H9 (cell line): ENCODE measurements at regions not wholly inside any gene's neighbourhood (a gene's known extent, or its start where the extent isn't known, plus 50 kb on each side); places are given as distances from the start of the nearest gene placed in this dataset.

Experiments
- DNase-seq: peaks from one replicate; pipeline ENCODE4 v3.0.0-alpha.2; 2017
- H2AFZ ChIP-seq: one replicate; pipeline ENCODE4 v1.6.1; 2013; ENCODE audit warnings: mild to moderate bottlenecking, low read length, control low read depth, moderate library complexity
- H2AK5ac ChIP-seq: 2 replicates; pipeline ENCODE4 v1.6.1; 2013; ENCODE audit warnings: low read length, control low read depth, mixed read lengths; ENCODE audit not compliant: insufficient read length
- H2BK120ac ChIP-seq: one replicate; pipeline ENCODE4 v1.6.1; 2013; ENCODE audit warnings: low read depth, mild to moderate bottlenecking, low read length, control low read depth, inconsistent platforms; ENCODE audit not compliant: poor library complexity, severe bottlenecking
- H2BK12ac ChIP-seq: 2 replicates; pipeline ENCODE4 v1.6.1; 2013; ENCODE audit warnings: low read length, control low read depth, mixed read lengths, low read depth; ENCODE audit not compliant: insufficient read length
- H2BK15ac ChIP-seq: 2 replicates; pipeline ENCODE4 v1.6.1; 2013; ENCODE audit warnings: low read depth, low read length, control low read depth
- H2BK20ac ChIP-seq: one replicate; pipeline ENCODE4 v1.6.1; 2013; ENCODE audit warnings: low read depth, mild to moderate bottlenecking, low read length, control low read depth, inconsistent platforms; ENCODE audit not compliant: poor library complexity, severe bottlenecking
- H2BK5ac ChIP-seq: 2 replicates; pipeline ENCODE4 v1.6.1; 2013; ENCODE audit warnings: low read length, control low read depth, mixed read lengths; ENCODE audit not compliant: insufficient read length
- H3K14ac ChIP-seq: 2 replicates; pipeline ENCODE4 v1.6.1; 2013; ENCODE audit warnings: low read length, control low read depth; ENCODE audit not compliant: insufficient read depth
- H3K18ac ChIP-seq: 2 replicates; pipeline ENCODE4 v1.6.1; 2013; ENCODE audit warnings: low read depth, mild to moderate bottlenecking, mixed read lengths, low read length, control low read depth; ENCODE audit not compliant: insufficient read length
- H3K23ac ChIP-seq: 2 replicates; pipeline ENCODE4 v1.6.1; 2013; ENCODE audit warnings: low read length, control low read depth, mixed read lengths, low read depth; ENCODE audit not compliant: insufficient read length
- H3K23me2 ChIP-seq: 2 replicates; pipeline ENCODE4 v1.6.1; 2013; ENCODE audit warnings: low read depth, mild to moderate bottlenecking, mixed read lengths, low read length, control low read depth; ENCODE audit not compliant: insufficient read length, poor library complexity, severe bottlenecking
- H3K27ac ChIP-seq: 2 replicates; pipeline ENCODE4 v1.5.1; 2013; ENCODE audit warnings: low read length, control low read depth, mixed read lengths, low read depth; ENCODE audit not compliant: insufficient read length
- H3K27me3 ChIP-seq: 2 replicates; pipeline ENCODE4 v1.6.1; 2013; ENCODE audit warnings: low read length, control low read depth, inconsistent platforms; ENCODE audit not compliant: insufficient read depth
- H3K4ac ChIP-seq: 2 replicates; pipeline ENCODE4 v1.6.1; 2013; ENCODE audit warnings: low read depth, mild to moderate bottlenecking, control low read depth, inconsistent platforms, low read length, moderate library complexity
- H3K4me1 ChIP-seq: 2 replicates; pipeline ENCODE4 v1.6.1; 2013; ENCODE audit warnings: low read length, control low read depth, inconsistent platforms; ENCODE audit not compliant: insufficient read depth
- H3K4me2 ChIP-seq: 2 replicates; pipeline ENCODE4 v1.6.1; 2013; ENCODE audit warnings: low read length, control low read depth, mixed read lengths; ENCODE audit not compliant: insufficient read length, insufficient read depth
- H3K56ac ChIP-seq: 2 replicates; pipeline ENCODE4 v1.6.1; 2013; ENCODE audit warnings: low read depth, mild to moderate bottlenecking, mixed read lengths, low read length, control low read depth; ENCODE audit not compliant: insufficient read length
- H3K79me1 ChIP-seq: 2 replicates; pipeline ENCODE4 v1.6.1; 2013; ENCODE audit warnings: low read depth, mild to moderate bottlenecking, moderate library complexity, low read length, control low read depth, inconsistent platforms; ENCODE audit not compliant: insufficient read depth, poor library complexity, severe bottlenecking
- H3K79me2 ChIP-seq: 2 replicates; pipeline ENCODE4 v1.6.1; 2013; ENCODE audit warnings: low read length, control low read depth, inconsistent platforms; ENCODE audit not compliant: insufficient read depth
- H3K9ac ChIP-seq: 2 replicates; pipeline ENCODE4 v1.6.1; 2013; ENCODE audit warnings: low read length, control low read depth, mixed read lengths; ENCODE audit not compliant: insufficient read length; ENCODE audit errors: extremely low read depth
- H3K9me3 ChIP-seq: one replicate; pipeline ENCODE4 v1.6.1; 2013; ENCODE audit warnings: low read depth, low read length, inconsistent platforms; ENCODE audit not compliant: control insufficient read depth
- H3T11ph ChIP-seq: one replicate; pipeline ENCODE4 v1.6.1; 2013; ENCODE audit warnings: mild to moderate bottlenecking, low read length, control low read depth, inconsistent platforms
- H4K20me1 ChIP-seq: one replicate; pipeline ENCODE4 v1.6.1; 2013; ENCODE audit not compliant: control insufficient read depth, insufficient read length, insufficient read depth
- H4K5ac ChIP-seq: 2 replicates; pipeline ENCODE4 v1.6.1; 2013; ENCODE audit warnings: low read depth, mild to moderate bottlenecking, mixed read lengths, low read length, control low read depth; ENCODE audit not compliant: insufficient read length
- H4K8ac ChIP-seq: replicated peaks from 2 replicates; pipeline ENCODE4 v1.6.1; 2013; ENCODE audit warnings: low read length, control low read depth, mixed read lengths, low read depth; ENCODE audit not compliant: insufficient read length
- H4K91ac ChIP-seq: 2 replicates; pipeline ENCODE4 v1.6.1; 2013; ENCODE audit warnings: low read depth, mild to moderate bottlenecking, moderate library complexity, mixed read lengths, low read length, control low read depth; ENCODE audit not compliant: insufficient read length
- H3K27ac Mint-ChIP-seq, 3 experiments: 2 replicates in 2 of 3; 3 replicates in 1 of 3; pipeline ENCODE4 v1.8.0; 2020 to 2021; ENCODE audit warnings: mixed read lengths in 3 of 3, mild to moderate bottlenecking in 1 of 3, moderate library complexity in 1 of 3
- H3K27me3 Mint-ChIP-seq: 2 replicates; pipeline ENCODE4 v1.8.0; 2021; ENCODE audit warnings: low read depth, mild to moderate bottlenecking, moderate library complexity, mixed read lengths
- H3K36me3 Mint-ChIP-seq, 3 experiments: 2 replicates in 2 of 3; 3 replicates in 1 of 3; pipeline ENCODE4 v1.8.0; 2020 to 2021; ENCODE audit warnings: low read depth in 3 of 3, mixed read lengths in 3 of 3; ENCODE audit not compliant: insufficient read depth in 1 of 3
- H3K4me1 Mint-ChIP-seq, 2 experiments: 2 replicates each; pipeline ENCODE4 v1.8.0; 2020; ENCODE audit warnings: mixed read lengths in 2 of 2
- H3K4me3 Mint-ChIP-seq, 2 experiments: 2 replicates in 1 of 2; 3 replicates in 1 of 2; pipeline ENCODE4 v1.8.0; 2020 to 2021; ENCODE audit warnings: mild to moderate bottlenecking in 2 of 2, mixed read lengths in 2 of 2, moderate library complexity in 1 of 2
- H3K9me3 Mint-ChIP-seq, 2 experiments: 2 replicates in 1 of 2; 3 replicates in 1 of 2; pipeline ENCODE4 v1.8.0; 2020; ENCODE audit warnings: mild to moderate bottlenecking in 2 of 2, mixed read lengths in 2 of 2, moderate library complexity in 1 of 2
- WGBS: extraction: QIAGEN DNeasy Blood & Tissue Kit; methylation state at CpG from one replicate; pipeline ENCODE4 v1.1.7; 2013; ENCODE audit warnings: missing lambda C conversion rate, low lambda C conversion rate, mixed read lengths; ENCODE audit not compliant: insufficient read length; ENCODE audit errors: extremely low coverage; 5-methylcytosine and 5-hydroxymethylcytosine counted together
- TF ChIP-seq, protein P1 (sequence below): fragments of 200-600 bp; sonication (generic); conservative IDR thresholded peaks from 3 replicates; pipeline ENCODE4 v1.8.0; 2021; ENCODE audit warnings: antibody characterized with exemption, mild to moderate bottlenecking

DNA sequence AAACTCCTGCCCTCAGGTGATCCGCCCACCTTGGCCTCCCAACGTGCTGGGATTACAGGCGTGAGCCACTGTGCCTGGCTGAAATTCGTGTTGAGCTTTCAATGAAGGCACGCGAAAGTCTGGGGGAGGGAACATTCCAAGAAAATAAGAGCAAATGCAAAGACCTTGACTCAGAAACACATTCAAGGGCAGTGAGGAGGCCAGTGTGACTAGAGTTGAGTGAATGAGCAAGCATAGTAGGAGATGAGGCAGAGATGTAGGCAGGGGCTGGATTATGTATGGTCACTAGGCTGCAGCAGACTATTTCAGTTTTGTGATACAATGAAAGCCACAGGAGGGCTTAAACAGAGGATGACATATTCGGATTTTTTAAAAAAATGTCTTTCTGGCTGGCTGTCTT lies 67.0 kb downstream of the SCN11A start:
- Histone ChIP-seq H3K56ac (no peak overlapping the region), H3K23me2 (no peaks in the 10 kb centered on the region), H4K20me1 (no peaks in the 10 kb centered on the region), H2AFZ (no peak overlapping the region), H3K9ac (no peak overlapping the region), H3K79me2 (no peaks in the 10 kb centered on the region), H3K9me3 (no peaks in the 10 kb centered on the region), H3K4me1 (no peaks in the 10 kb centered on the region; the same call in 1 of the 2 replicates), H3K23ac (no peak overlapping the region), H4K8ac (no peak overlapping the region), H3T11ph (no peak overlapping the region), H3K4ac (no peak overlapping the region), H3K18ac (no peak overlapping the region), H4K5ac (no peak overlapping the region), H2BK15ac (no peak overlapping the region), H2BK12ac (no peak overlapping the region), H3K14ac (no peak overlapping the region), H2BK20ac (no peak overlapping the region), H2BK5ac (no peak overlapping the region), H2BK120ac (no peak overlapping the region), H4K91ac (no peak overlapping the region), H3K27ac (no peak overlapping the region), H3K4me2 (no peak overlapping the region), H3K79me1 (no peaks in the 10 kb centered on the region), H2AK5ac (no peak overlapping the region), H3K27me3 (no peaks in the 10 kb centered on the region)
- no peak for DNase-seq
- no peak overlapping the region; a peak in 1 of 5 replicates for H3K4me3 Mint-ChIP-seq
- TF ChIP-seq, protein P1, sequence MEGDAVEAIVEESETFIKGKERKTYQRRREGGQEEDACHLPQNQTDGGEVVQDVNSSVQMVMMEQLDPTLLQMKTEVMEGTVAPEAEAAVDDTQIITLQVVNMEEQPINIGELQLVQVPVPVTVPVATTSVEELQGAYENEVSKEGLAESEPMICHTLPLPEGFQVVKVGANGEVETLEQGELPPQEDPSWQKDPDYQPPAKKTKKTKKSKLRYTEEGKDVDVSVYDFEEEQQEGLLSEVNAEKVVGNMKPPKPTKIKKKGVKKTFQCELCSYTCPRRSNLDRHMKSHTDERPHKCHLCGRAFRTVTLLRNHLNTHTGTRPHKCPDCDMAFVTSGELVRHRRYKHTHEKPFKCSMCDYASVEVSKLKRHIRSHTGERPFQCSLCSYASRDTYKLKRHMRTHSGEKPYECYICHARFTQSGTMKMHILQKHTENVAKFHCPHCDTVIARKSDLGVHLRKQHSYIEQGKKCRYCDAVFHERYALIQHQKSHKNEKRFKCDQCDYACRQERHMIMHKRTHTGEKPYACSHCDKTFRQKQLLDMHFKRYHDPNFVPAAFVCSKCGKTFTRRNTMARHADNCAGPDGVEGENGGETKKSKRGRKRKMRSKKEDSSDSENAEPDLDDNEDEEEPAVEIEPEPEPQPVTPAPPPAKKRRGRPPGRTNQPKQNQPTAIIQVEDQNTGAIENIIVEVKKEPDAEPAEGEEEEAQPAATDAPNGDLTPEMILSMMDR: no peak
- H3K27me3 Mint-ChIP-seq: peaks cover 2% of the 10 kb centered on the region; the same call in 1 of the 2 replicates
- peaks cover 5 to 16% of the 10 kb centered on the region in 2 experiments for H3K4me1 Mint-ChIP-seq
- WGBS: no CpG with 5 or more reads among the region's 7 CpGs
- no peak overlapping the region for H3K27ac Mint-ChIP-seq
- H3K9me3 Mint-ChIP-seq: peaks cover 0 to 3% of the 10 kb centered on the region in 2 experiments; a peak in 3 of 5 replicates
- peaks cover 0 to 8% (median 0%) of the 10 kb centered on the region in 3 experiments; a peak in 1 of 7 replicates for H3K36me3 Mint-ChIP-seq
